ENCODE measurements at regions not wholly inside any gene's neighbourhood (a gene's known extent, or its start where the extent isn't known, plus 50 kb on each side); places are given as distances from the start of the nearest gene placed in this dataset.

- Histone ChIP-seq H3K36me3 (no peaks in the 10 kb centered on the region), H3K4me3 (no peak overlapping the region), H3K27ac (no peak overlapping the region), H3K27me3 (no peaks in the 10 kb centered on the region), H3K4me1 (no peaks in the 10 kb centered on the region), H3K9me3 (no peaks in the 10 kb centered on the region)
- DNase-seq (no peak), ATAC-seq (ENCODE audit: low FRiP score in 2 of 2) (no peak)
- no peak for TF ChIP-seq EP300 (IDR thresholded peaks at IDR 0.05)
- no peak for TF ChIP-seq POLR2A (IDR thresholded peaks at IDR 0.05)
- TF ChIP-seq POLR2AphosphoS5 (IDR thresholded peaks at IDR 0.05): no peak
- no peak for TF ChIP-seq CTCF (IDR thresholded peaks at IDR 0.05)
Observed at GRCh38 chr13:55569082-55569481, 1571.6 kb upstream of the PRR20A start.

GRCh38 chr13:55569514-55569913, 1571.2 kb upstream of the PRR20A start:
- no peaks in the 10 kb centered on the region for H3K27me3 ChIP-seq
- H3K9me3 ChIP-seq: no peaks in the 10 kb centered on the region
- no peaks in the 10 kb centered on the region for H3K36me3 ChIP-seq
- DNase-seq: no peak
- H3K4me1 ChIP-seq: no peaks in the 10 kb centered on the region
- ATAC-seq (ENCODE audit: low FRiP score in 2 of 2): no peak
- no peak for TF ChIP-seq EP300 (IDR thresholded peaks at IDR 0.05)
- TF ChIP-seq POLR2AphosphoS5 (IDR thresholded peaks at IDR 0.05): no peak
- no peak for TF ChIP-seq POLR2A (IDR thresholded peaks at IDR 0.05)
- TF ChIP-seq CTCF (IDR thresholded peaks at IDR 0.05): no peak
- no peak overlapping the region for H3K4me3 ChIP-seq
- no peak overlapping the region for H3K27ac ChIP-seq

GRCh38 chr13:55570371-55570770, 1570.3 kb upstream of the PRR20A start:
- Histone ChIP-seq H3K9me3 (no peaks in the 10 kb centered on the region), H3K27ac (no peak overlapping the region), H3K36me3 (no peaks in the 10 kb centered on the region), H3K4me3 (no peak overlapping the region), H3K4me1 (no peaks in the 10 kb centered on the region), H3K27me3 (no peaks in the 10 kb centered on the region)
- ATAC-seq (ENCODE audit: low FRiP score in 2 of 2): no peak
- TF ChIP-seq CTCF (IDR thresholded peaks at IDR 0.05) (no peak), POLR2AphosphoS5 (IDR thresholded peaks at IDR 0.05) (no peak), EP300 (IDR thresholded peaks at IDR 0.05) (no peak), POLR2A (IDR thresholded peaks at IDR 0.05) (no peak)
- DNase-seq: no peak
- WGBS, 2 donors: 78 to 81% methylated on average over 1 of the region's 1 CpG

DNA sequence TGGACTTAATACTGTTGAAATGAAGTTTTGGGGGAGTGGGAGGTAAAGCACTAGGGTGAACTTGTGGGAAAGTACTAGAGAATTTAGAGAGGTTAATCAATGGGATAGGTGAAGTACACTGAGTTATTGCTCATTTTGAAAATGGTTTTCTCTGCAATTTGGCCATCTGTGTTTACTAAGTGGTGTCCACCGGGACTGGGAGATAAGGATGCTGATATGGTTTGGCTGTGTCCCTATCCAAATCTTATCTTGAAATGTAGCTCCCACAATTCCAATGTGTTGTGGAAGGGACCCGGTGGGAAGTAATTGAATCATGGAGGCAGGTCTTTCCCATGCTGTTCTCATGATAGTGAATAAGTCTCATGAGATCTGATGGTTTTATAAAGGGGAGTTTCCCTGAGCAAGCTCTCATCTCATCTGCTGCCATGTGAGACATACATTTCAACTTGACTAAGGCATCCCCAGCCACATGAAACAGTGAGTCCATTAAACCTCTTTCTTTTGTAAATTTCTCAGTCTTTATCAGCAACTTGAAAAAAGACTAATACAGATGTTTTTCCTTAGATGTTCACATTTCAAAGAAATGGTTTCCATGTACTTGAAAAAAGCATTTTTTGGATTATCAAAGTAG, 1569.4 kb upstream of the PRR20A start:
- ATAC-seq (ENCODE audit: low FRiP score in 2 of 2): no peak
- Histone ChIP-seq H3K27me3 (no peaks in the 10 kb centered on the region), H3K4me3 (no peak overlapping the region), H3K9me3 (no peaks in the 10 kb centered on the region), H3K4me1 (no peaks in the 10 kb centered on the region), H3K27ac (no peak overlapping the region), H3K36me3 (no peaks in the 10 kb centered on the region)
- 51 to 65% methylated on average over 2 of the region's 2 CpGs for WGBS, 2 donors
- no peak for DNase-seq
- TF ChIP-seq POLR2A (IDR thresholded peaks at IDR 0.05) (no peak), EP300 (IDR thresholded peaks at IDR 0.05) (no peak), POLR2AphosphoS5 (IDR thresholded peaks at IDR 0.05) (no peak), CTCF (IDR thresholded peaks at IDR 0.05) (no peak)

- Histone ChIP-seq H3K9me3 (no peaks in the 10 kb centered on the region), H3K4me3 (no peak overlapping the region), H3K36me3 (no peaks in the 10 kb centered on the region), H3K4me1 (no peaks in the 10 kb centered on the region), H3K27ac (no peak overlapping the region), H3K27me3 (no peaks in the 10 kb centered on the region)
- no peak for TF ChIP-seq EP300 (IDR thresholded peaks at IDR 0.05)
- ATAC-seq (ENCODE audit: low FRiP score in 2 of 2): no peak
- no peak for DNase-seq
Observed at GRCh38 chr13:55572408-55572807, 1568.3 kb upstream of the PRR20A start.
